Neural progenitor cell (in vitro differentiated cells): ENCODE measurements at regions not wholly inside any gene's neighbourhood (a gene's known extent, or its start where the extent isn't known, plus 50 kb on each side); places are given as distances from the start of the nearest gene placed in this dataset.

Experiments
- CTCF ChIP-seq: fragments of 200-600 bp; sonication (generic); IDR thresholded peaks from 2 replicates; pipeline ENCODE4 v1.5.1; 2017; ENCODE audit warnings: antibody characterized with exemption, mild to moderate bottlenecking
- EZH2 ChIP-seq: fragments of 200-600 bp; sonication (generic); IDR thresholded peaks from 2 replicates; pipeline ENCODE4 v1.6.1; 2017; ENCODE audit warnings: antibody characterized with exemption, mild to moderate bottlenecking, moderate library complexity
- EZH2phosphoT487 ChIP-seq: fragments of 200-600 bp; sonication (generic); IDR thresholded peaks from 2 replicates; pipeline ENCODE4 v1.6.1; 2017; ENCODE audit warnings: antibody characterized with exemption

DNA sequence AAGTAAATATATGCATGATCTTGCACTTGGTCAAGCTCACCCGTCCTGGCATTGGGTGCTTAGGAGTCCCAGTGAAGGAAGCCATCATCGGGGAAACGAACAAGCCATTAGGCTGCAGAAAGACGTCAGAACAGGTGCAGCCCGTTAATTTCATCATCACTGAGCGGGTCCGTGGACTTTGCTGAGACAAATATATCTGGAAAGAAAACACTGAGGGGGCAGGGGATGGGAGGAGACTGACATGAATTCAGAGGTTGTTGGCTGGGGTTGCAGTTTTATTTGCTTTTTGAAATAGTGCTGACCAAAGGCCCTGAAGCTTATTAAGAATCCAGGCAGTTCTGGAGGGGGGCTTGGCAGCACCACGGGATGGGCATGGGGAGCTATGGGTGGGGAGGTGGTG, 207.2 kb downstream of the ENGASE start:
- TF ChIP-seq CTCF (no peak), EZH2 (no peak), EZH2phosphoT487 (no peak)
